Fibroblast of peridontal ligament (primary cell): ENCODE measurements at regions not wholly inside any gene's neighbourhood (a gene's known extent, or its start where the extent isn't known, plus 50 kb on each side); places are given as distances from the start of the nearest gene placed in this dataset.
"Not testable (repeated sequence)": the region's sequence is repeated elsewhere in the genome, so short reads cannot be mapped to it uniquely, and the experiment has no call there.

Experiments used
- DNase-seq: peaks from one replicate; pipeline ENCODE4 v3.0.0-alpha.2; 2010; ENCODE audit errors: extremely low read depth

- DNase-seq = no peak
These were observed 157.5 kb downstream of the RFPL4B start for GRCh38 chr6:112504621-112505020.

GRCh38 chr6:112511441-112511840 is 164.3 kb downstream of the RFPL4B start:
- no peak for DNase-seq

GRCh38 chr6:112513175-112513574 is 166.0 kb downstream of the RFPL4B start:
- no peak for DNase-seq

DNA sequence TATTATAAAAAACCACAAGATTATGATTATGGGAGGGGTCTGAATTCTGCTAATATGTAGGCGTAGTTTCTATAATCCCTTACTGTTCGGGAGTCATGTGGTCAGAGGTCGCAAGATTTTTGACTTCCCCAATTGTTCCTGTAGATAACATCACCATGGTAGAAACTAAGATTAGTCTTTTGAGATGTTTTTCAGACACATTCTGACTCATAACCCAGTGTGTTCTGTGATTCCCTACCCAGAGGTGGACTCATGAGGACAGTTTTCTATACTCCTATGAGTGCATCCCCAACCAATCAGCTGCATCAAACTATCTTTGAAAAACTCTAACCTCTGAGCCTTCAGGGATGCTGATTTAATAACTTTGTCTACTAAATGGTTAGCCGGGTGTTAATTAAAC is 175.5 kb downstream of the RFPL4B start:
- DNase-seq = no peak

DNA sequence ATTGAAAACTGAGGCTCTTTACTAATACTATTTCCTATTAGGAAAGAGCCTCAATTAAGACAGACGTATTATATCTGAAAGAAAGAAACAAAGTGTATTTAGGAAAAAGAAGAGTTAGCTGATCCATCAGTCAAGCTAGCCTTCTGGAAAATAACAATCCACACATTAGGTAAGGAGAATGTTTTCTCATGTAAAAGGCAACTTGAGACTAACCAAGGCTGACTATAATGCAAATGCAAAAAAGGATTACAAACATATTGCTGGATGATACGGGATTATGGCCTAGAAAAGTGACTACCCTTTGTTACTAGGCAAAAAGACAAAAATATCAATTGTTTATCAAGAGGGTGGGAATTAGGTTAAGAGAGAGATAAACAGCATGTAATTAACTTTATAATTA is 176.9 kb downstream of the RFPL4B start:
- DNase-seq = no peak

DNA sequence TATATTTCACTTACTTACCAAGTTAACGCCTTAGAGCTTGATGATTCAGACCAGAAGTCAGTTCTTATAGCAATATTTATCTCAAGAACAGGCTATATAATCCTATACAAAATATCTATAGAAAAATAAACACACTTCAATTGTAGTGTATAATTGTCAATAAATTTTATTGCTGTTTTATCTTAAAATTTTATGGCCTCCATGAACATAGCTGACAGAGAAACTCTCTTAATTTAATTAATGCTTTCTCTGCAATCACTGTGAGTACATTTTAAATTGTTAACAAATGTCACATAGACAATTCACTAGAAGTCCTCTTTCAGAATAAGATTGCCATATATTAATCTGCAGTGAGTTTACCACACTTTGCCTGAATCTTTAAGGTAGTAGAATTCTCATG is 178.6 kb downstream of the RFPL4B start:
- DNase-seq = no peak

DNA sequence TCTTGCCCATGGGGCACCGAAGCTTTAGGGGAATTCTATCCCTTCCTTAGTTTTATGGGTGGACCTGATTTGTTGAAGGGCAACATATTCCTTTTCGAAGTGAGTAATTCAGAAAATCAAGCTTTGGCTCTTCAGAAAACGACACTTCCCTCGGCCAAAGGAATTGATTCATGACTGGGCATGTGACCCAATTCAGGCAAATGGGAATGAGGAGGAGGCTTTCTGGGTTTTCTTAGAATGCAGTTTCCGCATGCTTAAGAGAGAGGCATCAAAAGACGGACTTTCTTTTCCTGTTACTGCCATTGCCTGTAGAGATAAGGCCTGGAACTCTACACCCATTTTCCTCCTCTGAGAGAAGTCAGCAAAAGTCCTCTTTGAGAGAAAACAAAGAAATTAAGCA is 179.5 kb downstream of the RFPL4B start:
- DNase-seq = no peak

GRCh38 chr6:112528306-112528705 is 181.2 kb downstream of the RFPL4B start:
- not testable (repeated sequence) for DNase-seq

- DNase-seq = no peak
These were observed 188.7 kb downstream of the RFPL4B start for GRCh38 chr6:112535816-112536215.

GRCh38 chr6:112539355-112539754 is 192.2 kb downstream of the RFPL4B start:
- peak; percentile 8 for DNase-seq

DNA sequence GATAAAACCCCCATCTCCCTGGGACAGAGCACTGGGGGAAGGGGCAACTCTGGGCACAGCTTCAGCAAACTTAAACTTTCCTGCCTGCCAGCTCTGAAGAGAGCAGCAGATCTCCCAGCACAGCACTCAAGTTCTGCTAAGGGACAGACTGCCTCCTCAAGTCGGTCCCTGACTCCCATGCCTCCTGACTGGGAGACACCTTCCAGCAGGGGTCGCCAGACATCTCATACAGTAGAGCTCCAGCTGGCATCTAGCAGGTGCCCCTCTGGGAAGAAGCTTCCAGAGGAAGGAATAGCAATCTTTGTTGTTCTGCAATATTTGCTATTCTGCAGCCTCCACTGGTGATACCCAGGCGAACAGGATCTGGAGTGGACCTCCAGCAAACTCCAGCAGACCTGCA is 194.7 kb downstream of the RFPL4B start:
- DNase-seq = not testable (repeated sequence)

DNA sequence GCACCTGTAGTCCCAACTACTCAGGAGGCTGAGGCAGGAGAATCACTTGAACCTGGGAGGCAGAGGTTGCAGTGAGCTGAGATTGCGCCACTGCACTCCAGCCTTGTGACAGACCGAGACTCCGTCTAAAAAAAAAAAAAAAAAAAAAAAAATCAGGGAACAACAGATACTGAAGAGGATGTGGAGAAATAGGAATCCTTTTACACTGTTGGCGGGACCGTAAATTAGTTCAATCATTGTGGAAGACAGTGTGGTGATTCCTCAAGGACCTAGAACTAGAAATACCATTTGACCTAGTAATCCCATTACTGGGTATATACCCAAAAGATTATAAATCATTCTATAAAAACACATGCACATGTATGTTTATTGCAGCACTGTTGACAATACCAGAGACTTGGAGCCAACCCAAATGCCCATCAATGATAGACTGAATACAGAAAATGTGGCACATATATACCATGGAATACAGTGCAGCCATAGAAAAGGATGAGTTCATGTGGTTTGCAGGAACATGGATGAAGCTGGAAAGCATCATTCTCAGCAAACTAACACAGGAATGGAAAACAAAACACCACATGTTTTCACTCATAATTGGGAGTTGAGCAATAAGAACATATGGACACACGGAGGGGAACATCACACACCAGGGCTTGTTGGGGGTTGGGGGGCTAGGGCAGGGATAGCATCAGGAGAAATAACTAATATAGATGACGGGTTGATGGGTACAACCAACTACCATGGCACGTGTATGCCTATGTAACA is 200.4 kb downstream of the RFPL4B start:
- DNase-seq = not testable (repeated sequence)

- no peak for DNase-seq
These were observed 202.6 kb downstream of the RFPL4B start for GRCh38 chr6:112549749-112550148.

- DNase-seq = peak; percentile 20
These were observed 210.3 kb downstream of the RFPL4B start for GRCh38 chr6:112557435-112557834.

DNA sequence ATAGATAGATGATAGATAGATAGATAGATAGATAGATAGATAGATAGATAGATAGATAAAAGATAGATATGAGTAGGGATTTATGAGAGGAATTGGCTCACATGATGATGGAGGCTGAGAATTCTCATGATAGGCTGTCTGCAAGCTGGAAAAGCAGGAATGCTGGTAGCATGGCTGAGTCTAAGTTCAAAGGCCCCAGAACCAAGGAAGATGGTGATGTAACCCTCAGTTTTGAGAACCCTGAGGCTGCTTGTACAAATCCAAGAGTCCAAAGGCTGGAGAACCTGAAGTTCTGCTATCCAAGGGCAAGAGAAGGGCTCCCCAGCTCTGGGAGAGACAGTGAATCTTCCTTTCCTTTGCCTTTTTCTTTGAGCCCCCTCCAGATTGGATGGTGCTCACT is 210.8 kb downstream of the RFPL4B start:
- no peak for DNase-seq

DNA sequence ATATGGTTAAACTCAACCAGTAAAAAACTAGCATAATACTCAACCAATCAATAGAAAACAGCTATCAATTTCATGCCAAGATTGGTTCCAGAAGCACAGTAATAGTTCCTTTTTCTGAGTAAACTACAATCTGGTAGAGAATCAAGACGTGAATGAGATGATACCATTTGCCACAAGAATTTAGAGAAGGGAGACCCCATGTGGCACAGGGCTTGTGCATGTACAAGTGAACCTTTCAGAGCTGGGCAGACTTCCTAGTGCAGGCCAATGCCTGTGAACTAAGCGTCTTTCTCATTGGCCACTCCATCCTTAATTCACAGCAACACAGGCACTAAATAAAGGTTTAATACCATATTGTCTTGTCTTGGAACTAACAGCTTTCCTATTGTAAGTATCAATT is 213.5 kb downstream of the RFPL4B start:
- DNase-seq = no peak

- DNase-seq = peak; percentile 61
These were observed 215.4 kb downstream of the RFPL4B start for GRCh38 chr6:112562301-112563231.

- DNase-seq = peak; percentile 45
These were observed 216.2 kb downstream of the RFPL4B start for GRCh38 chr6:112563368-112563767.

DNA sequence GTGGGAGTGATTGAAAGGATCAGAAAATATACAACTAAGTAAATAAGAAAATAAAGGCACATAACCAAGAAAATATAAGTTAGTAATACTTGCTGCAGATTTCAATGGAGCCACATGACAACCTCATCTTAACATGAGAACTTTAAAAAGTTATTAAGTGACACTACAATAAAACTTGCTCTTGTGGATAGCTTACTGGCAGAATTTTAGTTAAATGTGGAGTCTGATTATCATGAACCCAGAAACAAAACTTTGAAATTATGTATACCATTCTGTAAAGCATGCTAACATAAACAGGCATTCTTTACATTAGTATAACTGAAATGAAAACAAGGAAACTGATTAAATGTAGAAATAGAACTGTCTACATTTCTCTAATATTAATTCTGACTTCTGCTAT is 220.9 kb downstream of the RFPL4B start:
- no peak for DNase-seq

DNA sequence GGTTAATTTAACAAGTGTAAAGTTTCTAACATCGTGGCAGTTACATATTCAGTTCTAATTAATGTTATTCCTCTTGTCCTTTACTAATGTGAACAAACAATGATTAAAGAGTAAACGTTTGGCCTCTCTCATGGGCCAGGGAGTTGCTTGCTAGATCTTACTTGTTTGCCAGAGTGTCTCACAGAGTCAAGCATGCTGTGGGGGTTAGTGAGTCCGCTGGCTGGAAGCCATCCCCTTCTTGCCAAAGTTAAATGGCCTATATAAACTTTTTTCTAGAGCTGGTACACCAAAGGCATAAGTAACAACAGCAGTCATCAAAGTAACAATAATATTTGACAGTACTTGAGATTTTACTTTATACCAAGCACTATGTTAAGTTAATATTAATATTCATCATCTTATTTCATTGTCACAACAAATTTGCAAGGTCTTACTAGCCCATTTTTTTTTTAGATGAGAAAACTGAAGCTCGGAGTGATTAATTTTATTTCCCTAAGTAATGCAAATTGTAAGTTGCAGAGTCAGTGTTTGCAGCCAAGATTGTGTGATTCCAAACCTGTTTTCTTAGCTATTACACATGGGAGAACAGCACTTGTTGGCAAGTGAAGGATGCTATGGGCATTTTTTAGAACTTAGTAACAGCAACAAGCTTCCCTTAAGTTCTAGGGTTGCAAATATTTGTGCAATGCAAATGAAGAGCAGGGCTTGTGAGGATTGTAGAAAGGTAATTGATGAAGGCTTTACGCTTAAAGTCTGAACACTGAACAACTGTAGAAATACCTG is 224.5 kb downstream of the RFPL4B start:
- DNase-seq = peak; percentile 85

DNA sequence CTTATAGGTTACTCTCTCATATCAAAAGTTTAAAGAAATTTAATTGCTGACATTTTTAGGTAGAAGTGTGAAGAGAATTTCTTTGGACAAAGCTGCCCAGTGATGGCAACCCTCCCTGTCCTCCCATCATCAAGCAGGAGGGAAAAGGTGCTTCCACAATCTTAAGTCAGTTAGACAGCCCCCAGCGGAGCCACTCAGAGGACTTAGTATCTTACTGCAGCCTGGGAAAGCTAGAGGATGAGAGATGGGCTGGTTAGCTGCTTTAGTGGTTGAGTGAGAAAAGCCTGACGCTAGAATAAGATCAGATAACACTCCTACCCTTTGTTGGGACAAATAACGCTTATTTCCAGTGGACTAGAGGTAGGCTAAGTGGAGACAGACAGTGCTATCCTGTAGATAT is 227.1 kb downstream of the RFPL4B start:
- no peak for DNase-seq

- no peak for DNase-seq
These were observed 228.2 kb downstream of the RFPL4B start for GRCh38 chr6:112575309-112575834.
